H1 (cell line): ENCODE measurements at regions not wholly inside any gene's neighbourhood (a gene's known extent, or its start where the extent isn't known, plus 50 kb on each side); places are given as distances from the start of the nearest gene placed in this dataset.

Source experiments
- CTCF ChIA-PET: fragments of 300-600 bp; sonication (Branson Sonifier 250); formaldehyde crosslinking; loops from one replicate; lab custom pipeline; 2021; ENCODE audit not compliant: partially characterized antibody; lab: Charles Lee
- POLR2A ChIA-PET: fragments of 300-600 bp; sonication (Branson Sonifier 250); formaldehyde crosslinking; loops from one replicate; lab custom pipeline; 2021; ENCODE audit warnings: inconsistent platforms; ENCODE audit not compliant: partially characterized antibody; lab: Charles Lee
- DNase-seq, 2 experiments: peaks; one replicate each; pipeline versions ENCODE4 v3.0.0 to v3.0.0-alpha.2; 2010 to 2022; ENCODE audit warnings: low spot score in 2 of 2, low read depth in 1 of 2, mixed read lengths in 1 of 2
- FAIRE-seq: peaks from 2 replicates; lab custom pipeline; 2011; peaks lifted over from hg19 to GRCh38; lab: Jason Lieb, UNC
- H2AFZ ChIP-seq: 2 replicates; pipeline ENCODE4 v1.8.1; 2012; ENCODE audit warnings: low read length, inconsistent platforms
- H2AK5ac ChIP-seq: 2 replicates; pipeline ENCODE4 v1.6.1; 2013; ENCODE audit warnings: low read depth, low read length
- H2BK120ac ChIP-seq: replicated peaks from 2 replicates; pipeline ENCODE3; 2013; ENCODE audit warnings: low read depth, low read length, inconsistent platforms
- H2BK12ac ChIP-seq: 2 replicates; pipeline ENCODE4 v1.6.1; 2013; ENCODE audit warnings: low read depth, low read length
- H2BK15ac ChIP-seq: 2 replicates; pipeline ENCODE4 v1.6.1; 2013; ENCODE audit warnings: low read length
- H2BK20ac ChIP-seq: 2 replicates; pipeline ENCODE4 v1.6.1; 2013; ENCODE audit warnings: low read length
- H2BK5ac ChIP-seq: 2 replicates; pipeline ENCODE4 v1.6.1; 2013; ENCODE audit warnings: low read depth, low read length
- H3K14ac ChIP-seq: 2 replicates; pipeline ENCODE4 v1.6.1; 2013; ENCODE audit warnings: inconsistent platforms; ENCODE audit not compliant: insufficient read length
- H3K18ac ChIP-seq: 2 replicates; pipeline ENCODE4 v1.6.1; 2013; ENCODE audit warnings: low read length; ENCODE audit errors: extremely low read depth
- H3K23ac ChIP-seq: 2 replicates; pipeline ENCODE4 v1.6.1; 2013; ENCODE audit warnings: inconsistent platforms; ENCODE audit not compliant: insufficient read length
- H3K23me2 ChIP-seq: 2 replicates; pipeline ENCODE4 v1.6.1; 2013; ENCODE audit warnings: low read depth, low read length
- H3K27ac ChIP-seq: 2 replicates; pipeline ENCODE4 v1.6.1; 2011; ENCODE audit warnings: low read depth, low read length, inconsistent platforms
- H3K27me3 ChIP-seq, 4 experiments: replicated peaks in 1 of 4; 1 replicate in 1 of 4; 2 replicates in 3 of 4; pipeline versions ENCODE4 v1.6.1 to v1.8.1; 2011 to 2013; ENCODE audit warnings: low read length in 3 of 4, mild to moderate bottlenecking in 3 of 4, inconsistent platforms in 2 of 4, mixed read lengths in 2 of 4, moderate library complexity in 1 of 4; ENCODE audit not compliant: control insufficient read depth in 3 of 4, insufficient read depth in 3 of 4; ENCODE audit errors: extremely low read depth in 1 of 4
- H3K36me3 ChIP-seq, 4 experiments: 2 replicates each; pipeline versions ENCODE4 v1.6.1 to v1.8.1; 2011 to 2013; ENCODE audit warnings: mild to moderate bottlenecking in 4 of 4, low read length in 3 of 4, moderate library complexity in 2 of 4, control low read depth in 1 of 4, inconsistent platforms in 1 of 4; ENCODE audit not compliant: insufficient read depth in 4 of 4, control insufficient read depth in 2 of 4
- H3K4ac ChIP-seq: replicated peaks from 2 replicates; pipeline ENCODE3; 2013; ENCODE audit warnings: low read length, low read depth, mixed read lengths, inconsistent platforms; ENCODE audit not compliant: insufficient read length
- H3K4me1 ChIP-seq, 4 experiments: replicated peaks in 1 of 4; 1 replicate in 1 of 4; 2 replicates in 3 of 4; pipeline versions ENCODE4 v1.6.1 to v1.8.1; 2011 to 2013; ENCODE audit warnings: low read length in 3 of 4, inconsistent platforms in 2 of 4, mixed read lengths in 1 of 4; ENCODE audit not compliant: insufficient read depth in 4 of 4, control insufficient read depth in 3 of 4
- H3K4me2 ChIP-seq, 2 experiments: 2 replicates each; pipeline versions ENCODE4 v1.6.1 to v1.8.1; 2011 to 2013; ENCODE audit warnings: low read depth in 2 of 2, low read length in 2 of 2, control low read depth in 1 of 2, inconsistent platforms in 1 of 2, mild to moderate bottlenecking in 1 of 2; ENCODE audit not compliant: insufficient read depth in 1 of 2
- H3K4me3 ChIP-seq, 4 experiments: fragments of 200-600, 300-600 bp in 1 of 4; sonication (generic), shearing (Covaris generic), sonication (Bioruptor Twin) in 1 of 4; 2 replicates each; pipeline versions ENCODE4 v1.5.1 to v1.8.1; 2011 to 2016; ENCODE audit warnings: low read length in 4 of 4, low read depth in 3 of 4, control low read depth in 2 of 4, inconsistent platforms in 2 of 4, mild to moderate bottlenecking in 2 of 4, mixed read lengths in 1 of 4, moderate library complexity in 1 of 4; ENCODE audit not compliant: insufficient read depth in 2 of 4; ENCODE audit errors: extremely low read depth in 1 of 4
- H3K56ac ChIP-seq: replicated peaks from 2 replicates; pipeline ENCODE3; 2013; ENCODE audit warnings: low read depth, mild to moderate bottlenecking, mixed read lengths, low read length, inconsistent platforms; ENCODE audit not compliant: insufficient read length
- H3K79me1 ChIP-seq: 2 replicates; pipeline ENCODE4 v1.6.1; 2013; ENCODE audit warnings: low read depth, low read length, control low read depth
- H3K79me2 ChIP-seq, 2 experiments: 2 replicates each; pipeline versions ENCODE4 v1.6.1 to v1.8.1; 2012 to 2013; ENCODE audit warnings: low read length in 2 of 2, mild to moderate bottlenecking in 2 of 2, inconsistent platforms in 1 of 2; ENCODE audit not compliant: insufficient read depth in 2 of 2, control insufficient read depth in 1 of 2
- H3K9ac ChIP-seq, 4 experiments: replicated peaks in 1 of 4; 1 replicate in 1 of 4; 2 replicates in 3 of 4; pipeline versions ENCODE4 v1.6.1 to v1.8.1; 2011 to 2013; ENCODE audit warnings: low read depth in 3 of 4, low read length in 3 of 4, control low read depth in 2 of 4, mild to moderate bottlenecking in 2 of 4, moderate library complexity in 2 of 4, inconsistent platforms in 1 of 4; ENCODE audit errors: extremely low read depth in 1 of 4
- H3K9me3 ChIP-seq, 2 experiments: 2 replicates each; pipeline versions ENCODE4 v1.6.1 to v1.8.1; 2012 to 2013; ENCODE audit warnings: mild to moderate bottlenecking in 2 of 2, moderate library complexity in 2 of 2, control low read depth in 1 of 2, inconsistent platforms in 1 of 2, low read depth in 1 of 2, low read length in 1 of 2, mixed read lengths in 1 of 2; ENCODE audit not compliant: insufficient read depth in 2 of 2
- H4K20me1 ChIP-seq, 2 experiments: replicated peaks in 1 of 2; 2 replicates each; pipeline versions ENCODE3 to v1.8.1; 2011 to 2013; ENCODE audit warnings: inconsistent platforms in 2 of 2, low read length in 2 of 2, mild to moderate bottlenecking in 1 of 2; ENCODE audit not compliant: insufficient read depth in 2 of 2, control insufficient read depth in 1 of 2
- H4K5ac ChIP-seq: 2 replicates; pipeline ENCODE4 v1.6.1; 2013; ENCODE audit warnings: low read length, low read depth, mixed read lengths, inconsistent platforms; ENCODE audit not compliant: insufficient read length
- H4K8ac ChIP-seq: 2 replicates; pipeline ENCODE4 v1.8.0; 2013; ENCODE audit warnings: mild to moderate bottlenecking, moderate library complexity, low read length, inconsistent platforms; ENCODE audit not compliant: insufficient read depth; ENCODE audit errors: extremely low read depth
- H4K91ac ChIP-seq: replicated peaks from 2 replicates; pipeline ENCODE3; 2013; ENCODE audit warnings: low read length, mixed read lengths, inconsistent platforms; ENCODE audit not compliant: insufficient read length
- GTF2F1 ChIP-seq: IDR thresholded peaks from 2 replicates; pipeline ENCODE4 v1.6.1; 2012; ENCODE audit warnings: low read depth, low read length, improper control_type of control experiment, borderline replicate concordance
- HDAC6 ChIP-seq: IDR thresholded peaks from one replicate; pipeline ENCODE4 v1.7.1; 2012; ENCODE audit warnings: low read depth, mild to moderate bottlenecking, inconsistent platforms, low read length, moderate library complexity
- JUND ChIP-seq: IDR thresholded peaks from 2 replicates; pipeline ENCODE4 v1.6.1; 2011; ENCODE audit warnings: mild to moderate bottlenecking, improper control_type of control experiment, low read length
- NANOG ChIP-seq: IDR thresholded peaks from 2 replicates; pipeline ENCODE4 v1.6.1; 2011; ENCODE audit warnings: low read length, low read depth, mild to moderate bottlenecking, inconsistent platforms; ENCODE audit not compliant: insufficient read depth, poor library complexity, severe bottlenecking
- RAD21 ChIP-seq, 2 experiments: IDR thresholded peaks in 1 of 2; conservative IDR thresholded peaks in 1 of 2; 2 replicates each; pipeline ENCODE4 v1.6.1; 2011; ENCODE audit warnings: low read depth in 2 of 2, low read length in 2 of 2, improper control_type of control experiment in 1 of 2, inconsistent platforms in 1 of 2, mild to moderate bottlenecking in 1 of 2, moderate library complexity in 1 of 2
- TBP ChIP-seq: IDR thresholded peaks from 2 replicates; pipeline ENCODE4 v1.6.1; 2011; ENCODE audit warnings: low read depth, low read length, improper control_type of control experiment
- WGBS, 2 experiments: shearing (Covaris generic) in 1 of 2; methylation state at CpG; one replicate each; pipeline versions ENCODE4 v1.1.6 to v1.1.7; 2013 to 2015; ENCODE audit warnings: low lambda C conversion rate in 2 of 2, mixed read lengths in 2 of 2, inconsistent platforms in 1 of 2, low coverage in 1 of 2, missing lambda C conversion rate in 1 of 2; ENCODE audit not compliant: insufficient replicate concordance in 2 of 2, insufficient coverage in 1 of 2, insufficient read length in 1 of 2; ENCODE audit errors: extremely low coverage in 1 of 2, missing lambda C conversion rate in 1 of 2; 5-methylcytosine and 5-hydroxymethylcytosine counted together

GRCh38 chr12:33054371-33054770 is 157.8 kb upstream of the PKP2 start:
- Histone ChIP-seq H3K4me2 (no peak overlapping the region), H2BK5ac (no peak overlapping the region), H2BK120ac (no peak overlapping the region), H2BK12ac (no peak overlapping the region), H3K4me3 (no peak overlapping the region), H3K9ac (no peak overlapping the region), H3K23me2 (no peaks in the 10 kb centered on the region), H3K4me1 (peaks cover 0 to 5% (median 4%) of the 10 kb centered on the region in 4 experiments; a peak in 3 of 7 replicates), H2AFZ (no peak overlapping the region), H3K18ac (no peak overlapping the region), H3K79me1 (no peaks in the 10 kb centered on the region), H3K4ac (no peak overlapping the region), H2BK20ac (no peak overlapping the region)
- FAIRE-seq (no peak), DNase-seq (no peak)
- ChIA-PET POLR2A (no interaction called here), CTCF (no interaction called here)
- no peak for TF ChIP-seq GTF2F1
- TF ChIP-seq HDAC6: no peak
- TF ChIP-seq NANOG: no peak
- no peak for TF ChIP-seq RAD21 (IDR thresholded peaks at IDR 0.05 in 1 of 2, conservative IDR thresholded peaks at IDR 0.05 in 1 of 2; ENCODE audit: low read depth in 2 of 2, low read length in 2 of 2)
- TF ChIP-seq TBP: no peak
- TF ChIP-seq JUND: no peak
- TF ChIP-seq, all 59 proteins: peak for 0
- Histone ChIP-seq H3K9me3 (no peaks in the 10 kb centered on the region), H4K8ac (no peak overlapping the region), H4K91ac (no peak overlapping the region), H4K20me1 (no peaks in the 10 kb centered on the region), H3K23ac (no peak overlapping the region), H3K14ac (no peak overlapping the region), H2BK15ac (no peak overlapping the region), H3K79me2 (no peaks in the 10 kb centered on the region), H3K36me3 (no peaks in the 10 kb centered on the region), H2AK5ac (no peak overlapping the region), H3K27ac (no peak overlapping the region), H4K5ac (no peak overlapping the region), H3K56ac (no peak overlapping the region), H3K27me3 (no peaks in the 10 kb centered on the region)
- 91% methylated on average over 3 of the region's 3 CpGs; no CpG with 5 or more reads in 1 of the 2 experiments for WGBS, 2 experiments
